ENCODE measurements at regions not wholly inside any gene's neighbourhood (a gene's known extent, or its start where the extent isn't known, plus 50 kb on each side); places are given as distances from the start of the nearest gene placed in this dataset.

- Histone ChIP-seq H3K27me3 (replicated peaks in 1 of 7) (peaks cover 0 to 14% (median 0%) of the 10 kb centered on the region in 7 donors), H3K36me3 (no peaks in the 10 kb centered on the region), H3K27ac (no peak overlapping the region), H3K4me1 (no peaks in the 10 kb centered on the region), H3K4me3 (no peak overlapping the region), H3K9me3 (no peaks in the 10 kb centered on the region)
- DNase-seq: no peak
- intact Hi-C loops (cut with DNase I; ENCODE audit: low total_unique reads): loop anchor here (10.0 kb wide), 1 partner anchor 169 kb away; the partner anchor contains the start of gene CTBP2
- WGBS, 5 donors: 79 to 94% (median 88%) methylated on average over 1 of the region's 1 CpG
- TF ChIP-seq POLR2AphosphoS5 (IDR thresholded peaks at IDR 0.05): no peak
- TF ChIP-seq POLR2A (IDR thresholded peaks at IDR 0.05): no peak
- no peak for TF ChIP-seq CTCF (IDR thresholded peaks at IDR 0.05 in 8 of 11, conservative IDR thresholded peaks at IDR 0.05 in 3 of 11)
Observed at GRCh38 chr10:125333769-125334168, 173.4 kb upstream of the CTBP2 start.

GRCh38 chr10:125333209-125333591, 172.8 kb upstream of the CTBP2 start:
- no peaks in the 10 kb centered on the region for H3K9me3 ChIP-seq
- intact Hi-C loops (cut with DNase I; ENCODE audit: low total_unique reads): loop anchor here (10.0 kb wide), 1 partner anchor 168 kb away; the partner anchor contains the start of gene CTBP2
- no peak for DNase-seq
- no peak for TF ChIP-seq POLR2A (IDR thresholded peaks at IDR 0.05)
- TF ChIP-seq POLR2AphosphoS5 (IDR thresholded peaks at IDR 0.05): no peak
- no peak for TF ChIP-seq CTCF (IDR thresholded peaks at IDR 0.05 in 8 of 11, conservative IDR thresholded peaks at IDR 0.05 in 3 of 11)
- no peak overlapping the region for H3K27ac ChIP-seq
- no peaks in the 10 kb centered on the region for H3K4me1 ChIP-seq
- WGBS, 5 donors: 59 to 74% (median 66%) methylated on average over 4 of the region's 4 CpGs
- peaks cover 0 to 14% (median 0%) of the 10 kb centered on the region in 7 donors for H3K27me3 ChIP-seq (replicated peaks in 1 of 7)
- H3K4me3 ChIP-seq: no peak overlapping the region
- H3K36me3 ChIP-seq: no peaks in the 10 kb centered on the region

- no peak overlapping the region for H3K27ac ChIP-seq
- intact Hi-C loops (cut with DNase I; ENCODE audit: low total_unique reads): loop anchor here (10.0 kb wide), 1 partner anchor 168 kb away; the partner anchor contains the start of gene CTBP2
- WGBS, 5 donors: 84 to 91% (median 88%) methylated on average over 6 of the region's 6 CpGs
Observed at GRCh38 chr10:125332548-125333208, 172.3 kb upstream of the CTBP2 start.

More at GRCh38 chr10:125332548-125333208, 172.3 kb upstream of the CTBP2 start:
- TF ChIP-seq CTCF (IDR thresholded peaks at IDR 0.05 in 8 of 11, conservative IDR thresholded peaks at IDR 0.05 in 3 of 11): no peak
- no peak for TF ChIP-seq POLR2AphosphoS5 (IDR thresholded peaks at IDR 0.05)
- TF ChIP-seq POLR2A (IDR thresholded peaks at IDR 0.05): no peak
- no peaks in the 10 kb centered on the region for H3K36me3 ChIP-seq
- no peak for DNase-seq
- H3K4me3 ChIP-seq: no peak overlapping the region
- H3K27me3 ChIP-seq (replicated peaks in 1 of 7): peaks cover 0 to 14% (median 0%) of the 10 kb centered on the region in 7 donors
- no peaks in the 10 kb centered on the region for H3K4me1 ChIP-seq
- no peaks in the 10 kb centered on the region for H3K9me3 ChIP-seq
